Suprapubic skin (tissue), 4 donors: ENCODE measurements at regions not wholly inside any gene's neighbourhood (a gene's known extent, or its start where the extent isn't known, plus 50 kb on each side); places are given as distances from the start of the nearest gene placed in this dataset.

ENCODE experiments used
- POLR2A ChIP-seq, 2 donors: fragments of 450-650 bp; IDR thresholded peaks; one replicate each; pipeline ENCODE4 v1.6.1; 2017; ENCODE audit warnings: antibody characterized with exemption in 2 of 2, mild to moderate bottlenecking in 2 of 2, moderate library complexity in 2 of 2
- POLR2AphosphoS5 ChIP-seq, 3 donors: sonication (generic); formaldehyde crosslinking; IDR thresholded peaks; one replicate each; pipeline ENCODE4 v1.6.1; 2017; ENCODE audit warnings: antibody characterized with exemption in 3 of 3
- TF ChIP-seq, protein P1 (sequence below), 2 donors: fragments of 200-600 bp in 1 of 2; fragments of 450-650 bp in 1 of 2; sonication (generic) in 1 of 2; IDR thresholded peaks; one replicate each; pipeline ENCODE4 v1.5.1; 2016 to 2019; ENCODE audit warnings: antibody characterized with exemption in 2 of 2, mild to moderate bottlenecking in 1 of 2, moderate library complexity in 1 of 2

DNA sequence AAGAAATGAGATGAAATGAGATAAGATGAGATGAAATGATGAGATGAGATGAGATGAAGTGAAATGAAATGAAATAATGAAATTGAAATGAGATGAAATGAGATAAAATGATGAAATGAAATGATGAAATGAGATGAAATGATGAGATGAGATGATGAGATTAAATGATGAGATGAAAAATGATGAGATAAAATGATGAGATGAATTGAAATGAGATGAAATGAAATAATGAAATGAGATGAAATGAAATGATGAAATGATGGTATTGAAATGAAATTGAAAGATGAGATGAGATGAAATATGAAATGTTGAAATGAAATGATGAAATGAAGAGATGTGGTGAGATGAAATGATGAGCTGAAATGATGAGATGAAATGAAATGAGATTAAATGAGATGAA lies 231.0 kb downstream of the GOLGA6L6 start:
- TF ChIP-seq, protein P1, sequence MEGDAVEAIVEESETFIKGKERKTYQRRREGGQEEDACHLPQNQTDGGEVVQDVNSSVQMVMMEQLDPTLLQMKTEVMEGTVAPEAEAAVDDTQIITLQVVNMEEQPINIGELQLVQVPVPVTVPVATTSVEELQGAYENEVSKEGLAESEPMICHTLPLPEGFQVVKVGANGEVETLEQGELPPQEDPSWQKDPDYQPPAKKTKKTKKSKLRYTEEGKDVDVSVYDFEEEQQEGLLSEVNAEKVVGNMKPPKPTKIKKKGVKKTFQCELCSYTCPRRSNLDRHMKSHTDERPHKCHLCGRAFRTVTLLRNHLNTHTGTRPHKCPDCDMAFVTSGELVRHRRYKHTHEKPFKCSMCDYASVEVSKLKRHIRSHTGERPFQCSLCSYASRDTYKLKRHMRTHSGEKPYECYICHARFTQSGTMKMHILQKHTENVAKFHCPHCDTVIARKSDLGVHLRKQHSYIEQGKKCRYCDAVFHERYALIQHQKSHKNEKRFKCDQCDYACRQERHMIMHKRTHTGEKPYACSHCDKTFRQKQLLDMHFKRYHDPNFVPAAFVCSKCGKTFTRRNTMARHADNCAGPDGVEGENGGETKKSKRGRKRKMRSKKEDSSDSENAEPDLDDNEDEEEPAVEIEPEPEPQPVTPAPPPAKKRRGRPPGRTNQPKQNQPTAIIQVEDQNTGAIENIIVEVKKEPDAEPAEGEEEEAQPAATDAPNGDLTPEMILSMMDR (IDR thresholded peaks at IDR 0.05) = no peak
- TF ChIP-seq POLR2AphosphoS5 (IDR thresholded peaks at IDR 0.05) (no peak), POLR2A (IDR thresholded peaks at IDR 0.05) (no peak)
